ENCODE measurements at regions not wholly inside any gene's neighbourhood (a gene's known extent, or its start where the extent isn't known, plus 50 kb on each side); places are given as distances from the start of the nearest gene placed in this dataset.

DNA sequence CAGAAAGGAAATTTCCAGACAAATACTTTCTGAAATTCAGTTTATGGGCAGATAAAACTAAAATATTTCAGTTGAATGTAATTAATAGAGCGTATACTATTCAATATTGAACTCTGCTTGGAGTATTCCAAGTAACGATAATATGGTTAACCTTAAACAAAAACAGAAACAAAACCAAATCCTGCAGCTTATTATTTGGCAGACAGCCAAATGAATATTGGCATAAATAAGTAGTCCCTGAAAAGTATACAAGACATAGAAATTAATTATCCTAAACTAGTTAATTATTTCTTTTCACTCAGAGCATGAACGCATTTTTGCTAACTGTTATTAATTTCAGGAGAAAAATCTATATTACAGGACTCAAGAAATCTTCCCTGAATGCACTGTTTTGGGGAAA lies 1574.0 kb downstream of the MAT2B start:
- Histone ChIP-seq H3K79me2 (ENCODE audit: control insufficient read depth, insufficient read depth, low read length) (no peaks in the 10 kb centered on the region), H3K9ac (ENCODE audit: control insufficient read depth, insufficient read depth, low read length) (no peak overlapping the region), H2AFZ (ENCODE audit: control insufficient read depth, low read depth, low read length) (no peak overlapping the region), H4K20me1 (ENCODE audit: control insufficient read depth, insufficient read depth) (no peaks in the 10 kb centered on the region), H3K27ac (ENCODE audit: control insufficient read depth, insufficient read depth) (no peak overlapping the region), H3K4me2 (ENCODE audit: control insufficient read depth, insufficient read depth) (no peak overlapping the region), H3K4me3 (no peak overlapping the region), H3K27me3 (replicated peaks in 1 of 2; ENCODE audit: control insufficient read depth in 2 of 2, insufficient read depth in 2 of 2, low read length in 1 of 2) (no peaks in the 10 kb centered on the region), H3K4me1 (ENCODE audit: control insufficient read depth, insufficient read depth, low read length) (no peaks in the 10 kb centered on the region), H3K36me3 (ENCODE audit: control insufficient read depth in 2 of 2, insufficient read depth in 2 of 2, low read length in 1 of 2) (no peaks in the 10 kb centered on the region), H3K9me3 (replicated peaks; ENCODE audit: control insufficient read depth, insufficient read depth, low read length) (no peaks in the 10 kb centered on the region)
- intact Hi-C loops (cut with micrococcal nuclease; ENCODE audit: unreplicated experiment) (no loop called here), in situ Hi-C loops (cut with MboI) (no loop called here)
- BruUV-seq (replicated peaks), result no TSS peak
- ATAC-seq, result no peak
- FAIRE-seq, result no peak
- ChIA-PET RAD21 (ENCODE audit: unreplicated experiment) (no interaction called here), SMC1A (ENCODE audit: uncharacterized antibody, unreplicated experiment) (no interaction called here), CTCF (no interaction called here), POLR2A (interaction anchor here (0.6 kb wide), 1 partner anchor 1329 kb away, joined by 3 read pairs; no protein-coding TSS in a partner anchor)
- no peak for DNase-seq (ENCODE audit: low read depth, low spot score)
- 43% methylated on average over 3 of the region's 3 CpGs for WGBS (ENCODE audit: insufficient coverage, insufficient replicate concordance, low lambda C conversion rate, missing lambda C conversion rate)
- TF ChIP-seq ZNF217 (IDR thresholded peaks at IDR 0.05) (no peak), ZNF384 (IDR thresholded peaks at IDR 0.05; ENCODE audit: borderline replicate concordance, low read depth, low read length) (no peak), CHD1 (IDR thresholded peaks at IDR 0.05; ENCODE audit: low read depth, low read length) (no peak), ZSCAN29 (IDR thresholded peaks at IDR 0.05) (no peak), RAD51 (IDR thresholded peaks at IDR 0.05) (no peak), SIN3A (IDR thresholded peaks at IDR 0.05; ENCODE audit: low read depth, low read length) (no peak), POU2F2 (IDR thresholded peaks at IDR 0.05; ENCODE audit: borderline replicate concordance, low read depth, low read length) (no peak), MTA2 (IDR thresholded peaks at IDR 0.05; ENCODE audit: low read depth) (no peak), RBBP5 (conservative IDR thresholded peaks at IDR 0.05) (no peak), EP300 (IDR thresholded peaks at IDR 0.05; ENCODE audit: borderline replicate concordance in 1 of 2, control insufficient read depth in 1 of 2, low read depth in 2 of 2, low read length in 2 of 2) (no peak), IKZF2 (IDR thresholded peaks at IDR 0.05) (no peak)
- TF ChIP-seq, protein P1, sequence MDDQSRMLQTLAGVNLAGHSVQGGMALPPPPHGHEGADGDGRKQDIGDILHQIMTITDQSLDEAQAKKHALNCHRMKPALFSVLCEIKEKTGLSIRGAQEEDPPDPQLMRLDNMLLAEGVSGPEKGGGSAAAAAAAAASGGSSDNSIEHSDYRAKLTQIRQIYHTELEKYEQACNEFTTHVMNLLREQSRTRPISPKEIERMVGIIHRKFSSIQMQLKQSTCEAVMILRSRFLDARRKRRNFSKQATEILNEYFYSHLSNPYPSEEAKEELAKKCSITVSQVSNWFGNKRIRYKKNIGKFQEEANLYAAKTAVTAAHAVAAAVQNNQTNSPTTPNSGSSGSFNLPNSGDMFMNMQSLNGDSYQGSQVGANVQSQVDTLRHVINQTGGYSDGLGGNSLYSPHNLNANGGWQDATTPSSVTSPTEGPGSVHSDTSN (IDR thresholded peaks at IDR 0.05; ENCODE audit: insufficient replicate concordance, low read depth, low read length), result no peak
- TF ChIP-seq, protein P2, sequence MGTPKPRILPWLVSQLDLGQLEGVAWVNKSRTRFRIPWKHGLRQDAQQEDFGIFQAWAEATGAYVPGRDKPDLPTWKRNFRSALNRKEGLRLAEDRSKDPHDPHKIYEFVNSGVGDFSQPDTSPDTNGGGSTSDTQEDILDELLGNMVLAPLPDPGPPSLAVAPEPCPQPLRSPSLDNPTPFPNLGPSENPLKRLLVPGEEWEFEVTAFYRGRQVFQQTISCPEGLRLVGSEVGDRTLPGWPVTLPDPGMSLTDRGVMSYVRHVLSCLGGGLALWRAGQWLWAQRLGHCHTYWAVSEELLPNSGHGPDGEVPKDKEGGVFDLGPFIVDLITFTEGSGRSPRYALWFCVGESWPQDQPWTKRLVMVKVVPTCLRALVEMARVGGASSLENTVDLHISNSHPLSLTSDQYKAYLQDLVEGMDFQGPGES (IDR thresholded peaks at IDR 0.05), result no peak
- TF ChIP-seq, protein P3, sequence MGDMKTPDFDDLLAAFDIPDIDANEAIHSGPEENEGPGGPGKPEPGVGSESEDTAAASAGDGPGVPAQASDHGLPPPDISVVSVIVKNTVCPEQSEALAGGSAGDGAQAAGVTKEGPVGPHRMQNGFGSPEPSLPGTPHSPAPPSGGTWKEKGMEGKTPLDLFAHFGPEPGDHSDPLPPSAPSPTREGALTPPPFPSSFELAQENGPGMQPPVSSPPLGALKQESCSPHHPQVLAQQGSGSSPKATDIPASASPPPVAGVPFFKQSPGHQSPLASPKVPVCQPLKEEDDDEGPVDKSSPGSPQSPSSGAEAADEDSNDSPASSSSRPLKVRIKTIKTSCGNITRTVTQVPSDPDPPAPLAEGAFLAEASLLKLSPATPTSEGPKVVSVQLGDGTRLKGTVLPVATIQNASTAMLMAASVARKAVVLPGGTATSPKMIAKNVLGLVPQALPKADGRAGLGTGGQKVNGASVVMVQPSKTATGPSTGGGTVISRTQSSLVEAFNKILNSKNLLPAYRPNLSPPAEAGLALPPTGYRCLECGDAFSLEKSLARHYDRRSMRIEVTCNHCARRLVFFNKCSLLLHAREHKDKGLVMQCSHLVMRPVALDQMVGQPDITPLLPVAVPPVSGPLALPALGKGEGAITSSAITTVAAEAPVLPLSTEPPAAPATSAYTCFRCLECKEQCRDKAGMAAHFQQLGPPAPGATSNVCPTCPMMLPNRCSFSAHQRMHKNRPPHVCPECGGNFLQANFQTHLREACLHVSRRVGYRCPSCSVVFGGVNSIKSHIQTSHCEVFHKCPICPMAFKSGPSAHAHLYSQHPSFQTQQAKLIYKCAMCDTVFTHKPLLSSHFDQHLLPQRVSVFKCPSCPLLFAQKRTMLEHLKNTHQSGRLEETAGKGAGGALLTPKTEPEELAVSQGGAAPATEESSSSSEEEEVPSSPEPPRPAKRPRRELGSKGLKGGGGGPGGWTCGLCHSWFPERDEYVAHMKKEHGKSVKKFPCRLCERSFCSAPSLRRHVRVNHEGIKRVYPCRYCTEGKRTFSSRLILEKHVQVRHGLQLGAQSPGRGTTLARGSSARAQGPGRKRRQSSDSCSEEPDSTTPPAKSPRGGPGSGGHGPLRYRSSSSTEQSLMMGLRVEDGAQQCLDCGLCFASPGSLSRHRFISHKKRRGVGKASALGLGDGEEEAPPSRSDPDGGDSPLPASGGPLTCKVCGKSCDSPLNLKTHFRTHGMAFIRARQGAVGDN (IDR thresholded peaks at IDR 0.05), result no peak
- TF ChIP-seq, protein P4, sequence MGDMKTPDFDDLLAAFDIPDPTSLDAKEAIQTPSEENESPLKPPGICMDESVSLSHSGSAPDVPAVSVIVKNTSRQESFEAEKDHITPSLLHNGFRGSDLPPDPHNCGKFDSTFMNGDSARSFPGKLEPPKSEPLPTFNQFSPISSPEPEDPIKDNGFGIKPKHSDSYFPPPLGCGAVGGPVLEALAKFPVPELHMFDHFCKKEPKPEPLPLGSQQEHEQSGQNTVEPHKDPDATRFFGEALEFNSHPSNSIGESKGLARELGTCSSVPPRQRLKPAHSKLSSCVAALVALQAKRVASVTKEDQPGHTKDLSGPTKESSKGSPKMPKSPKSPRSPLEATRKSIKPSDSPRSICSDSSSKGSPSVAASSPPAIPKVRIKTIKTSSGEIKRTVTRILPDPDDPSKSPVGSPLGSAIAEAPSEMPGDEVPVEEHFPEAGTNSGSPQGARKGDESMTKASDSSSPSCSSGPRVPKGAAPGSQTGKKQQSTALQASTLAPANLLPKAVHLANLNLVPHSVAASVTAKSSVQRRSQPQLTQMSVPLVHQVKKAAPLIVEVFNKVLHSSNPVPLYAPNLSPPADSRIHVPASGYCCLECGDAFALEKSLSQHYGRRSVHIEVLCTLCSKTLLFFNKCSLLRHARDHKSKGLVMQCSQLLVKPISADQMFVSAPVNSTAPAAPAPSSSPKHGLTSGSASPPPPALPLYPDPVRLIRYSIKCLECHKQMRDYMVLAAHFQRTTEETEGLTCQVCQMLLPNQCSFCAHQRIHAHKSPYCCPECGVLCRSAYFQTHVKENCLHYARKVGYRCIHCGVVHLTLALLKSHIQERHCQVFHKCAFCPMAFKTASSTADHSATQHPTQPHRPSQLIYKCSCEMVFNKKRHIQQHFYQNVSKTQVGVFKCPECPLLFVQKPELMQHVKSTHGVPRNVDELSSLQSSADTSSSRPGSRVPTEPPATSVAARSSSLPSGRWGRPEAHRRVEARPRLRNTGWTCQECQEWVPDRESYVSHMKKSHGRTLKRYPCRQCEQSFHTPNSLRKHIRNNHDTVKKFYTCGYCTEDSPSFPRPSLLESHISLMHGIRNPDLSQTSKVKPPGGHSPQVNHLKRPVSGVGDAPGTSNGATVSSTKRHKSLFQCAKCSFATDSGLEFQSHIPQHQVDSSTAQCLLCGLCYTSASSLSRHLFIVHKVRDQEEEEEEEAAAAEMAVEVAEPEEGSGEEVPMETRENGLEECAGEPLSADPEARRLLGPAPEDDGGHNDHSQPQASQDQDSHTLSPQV (IDR thresholded peaks at IDR 0.05), result no peak

Data from GM12878 (cell line).